Astrocyte of the spinal cord (primary cell): ENCODE measurements at regions not wholly inside any gene's neighbourhood (a gene's known extent, or its start where the extent isn't known, plus 50 kb on each side); places are given as distances from the start of the nearest gene placed in this dataset.

ENCODE experiments used
- DNase-seq: peaks from one replicate; pipeline ENCODE4 v3.0.0; 2011; ENCODE audit warnings: low read depth, low spot score
- H3K4me3 ChIP-seq: 2 replicates; pipeline ENCODE4 v1.5.1; 2011; ENCODE audit warnings: low read depth, mild to moderate bottlenecking, low read length, moderate library complexity
- in situ Hi-C: cut with HindIII; loops from 2 replicates; pipeline ENCODE4 v1.10.0; 2017; ENCODE audit warnings: low sequenced_read_pairs
- TF ChIP-seq, protein P1 (sequence below): IDR thresholded peaks from 2 replicates; pipeline ENCODE4 v1.5.1; 2012; ENCODE audit warnings: low read depth, mild to moderate bottlenecking, low read length, inconsistent platforms

DNA sequence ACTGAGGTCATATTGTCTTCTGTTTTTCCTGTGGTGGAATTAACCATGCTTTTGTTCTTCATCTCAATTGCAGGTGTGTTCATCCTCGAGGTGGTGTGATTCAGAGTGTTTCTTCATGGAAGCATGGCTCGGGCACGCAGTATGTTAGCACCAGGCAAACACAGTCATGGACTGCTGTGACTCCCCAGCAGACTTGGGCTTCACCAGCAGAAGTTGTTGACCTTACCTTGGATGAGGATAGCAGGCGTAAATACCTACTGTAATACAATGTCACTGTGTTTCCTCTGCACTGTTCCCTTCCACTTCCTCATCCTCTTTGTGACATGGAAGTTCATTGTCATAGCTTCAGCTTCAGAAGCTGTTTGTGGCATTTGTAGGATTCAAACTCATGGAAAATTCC is 158.7 kb downstream of the HAUS1 start:
- no peak for DNase-seq
- in situ Hi-C loops = no loop called here
- TF ChIP-seq, protein P1, sequence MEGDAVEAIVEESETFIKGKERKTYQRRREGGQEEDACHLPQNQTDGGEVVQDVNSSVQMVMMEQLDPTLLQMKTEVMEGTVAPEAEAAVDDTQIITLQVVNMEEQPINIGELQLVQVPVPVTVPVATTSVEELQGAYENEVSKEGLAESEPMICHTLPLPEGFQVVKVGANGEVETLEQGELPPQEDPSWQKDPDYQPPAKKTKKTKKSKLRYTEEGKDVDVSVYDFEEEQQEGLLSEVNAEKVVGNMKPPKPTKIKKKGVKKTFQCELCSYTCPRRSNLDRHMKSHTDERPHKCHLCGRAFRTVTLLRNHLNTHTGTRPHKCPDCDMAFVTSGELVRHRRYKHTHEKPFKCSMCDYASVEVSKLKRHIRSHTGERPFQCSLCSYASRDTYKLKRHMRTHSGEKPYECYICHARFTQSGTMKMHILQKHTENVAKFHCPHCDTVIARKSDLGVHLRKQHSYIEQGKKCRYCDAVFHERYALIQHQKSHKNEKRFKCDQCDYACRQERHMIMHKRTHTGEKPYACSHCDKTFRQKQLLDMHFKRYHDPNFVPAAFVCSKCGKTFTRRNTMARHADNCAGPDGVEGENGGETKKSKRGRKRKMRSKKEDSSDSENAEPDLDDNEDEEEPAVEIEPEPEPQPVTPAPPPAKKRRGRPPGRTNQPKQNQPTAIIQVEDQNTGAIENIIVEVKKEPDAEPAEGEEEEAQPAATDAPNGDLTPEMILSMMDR = no peak

DNA sequence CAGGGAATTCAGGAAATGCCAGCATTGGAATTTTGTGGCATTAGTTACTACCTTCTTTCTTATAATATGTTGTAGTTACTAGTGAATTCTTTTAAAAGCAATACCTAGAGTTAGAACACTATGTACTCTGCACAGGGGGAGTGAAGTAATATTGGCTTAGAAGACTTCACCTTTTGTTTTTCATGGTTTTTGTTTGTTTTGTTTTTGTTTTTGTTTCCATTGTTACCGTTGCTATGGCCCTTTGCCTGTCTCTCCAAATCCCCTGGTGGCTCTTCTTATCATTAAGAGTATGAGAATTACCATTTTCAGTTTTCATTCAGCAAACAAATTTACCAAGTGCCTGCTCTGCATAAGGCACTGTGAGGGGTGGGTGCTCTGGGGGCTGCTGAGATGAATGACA is 160.1 kb downstream of the HAUS1 start:
- DNase-seq = peak; percentile 83
- in situ Hi-C loops = no loop called here
- H3K4me3 ChIP-seq = no peak overlapping the region
- TF ChIP-seq, protein P1 = no peak

More for the DNA sequence above, 158.7 kb downstream of the HAUS1 start:
- no peak overlapping the region for H3K4me3 ChIP-seq

DNA sequence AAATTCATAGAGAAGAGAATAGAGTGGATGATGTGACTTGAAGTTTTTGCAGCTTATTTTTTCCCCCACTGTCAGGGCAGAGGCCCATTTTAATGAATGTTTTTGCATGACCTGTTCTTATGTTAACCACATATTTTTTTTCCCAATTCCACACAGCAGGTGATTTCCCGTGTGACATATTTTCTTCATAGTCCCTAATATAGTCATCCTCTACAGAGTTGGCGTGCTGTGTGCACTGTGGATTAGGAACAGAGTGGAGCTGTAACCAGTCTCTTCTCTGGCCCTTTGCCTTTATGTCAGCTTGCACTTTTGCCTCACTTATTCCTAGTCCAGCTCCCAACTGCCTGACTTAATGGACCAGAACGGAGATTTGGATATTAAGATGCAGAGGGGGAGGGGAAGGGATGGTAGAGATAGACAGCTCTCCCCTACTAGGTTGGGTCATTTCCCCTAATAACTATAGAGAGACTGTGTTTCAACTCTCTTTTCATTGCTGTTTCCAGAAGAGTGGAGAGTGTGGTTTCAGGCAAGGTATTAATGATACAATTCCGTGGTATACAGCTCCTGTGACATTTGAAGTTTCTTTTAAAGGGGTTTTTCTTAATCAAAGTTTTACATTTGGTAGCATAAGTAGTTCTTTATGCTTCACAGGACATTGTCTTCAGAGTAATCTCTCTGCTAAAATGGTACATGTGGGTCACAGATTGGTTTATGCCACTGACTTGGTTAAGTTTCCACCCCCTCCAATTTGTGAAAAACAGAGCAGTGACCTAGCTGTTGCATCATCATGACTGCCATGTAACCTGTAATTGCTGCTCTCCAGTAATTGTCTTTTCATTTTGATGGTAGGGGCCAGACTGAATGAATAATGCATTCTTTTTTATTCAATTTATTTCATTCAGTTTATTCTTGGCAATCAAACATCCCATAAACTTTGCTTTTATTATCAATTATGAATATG is 161.3 kb downstream of the HAUS1 start:
- in situ Hi-C loops = no loop called here
- DNase-seq = peak; percentile 87
- no peak overlapping the region for H3K4me3 ChIP-seq
- TF ChIP-seq, protein P1 = no peak

DNA sequence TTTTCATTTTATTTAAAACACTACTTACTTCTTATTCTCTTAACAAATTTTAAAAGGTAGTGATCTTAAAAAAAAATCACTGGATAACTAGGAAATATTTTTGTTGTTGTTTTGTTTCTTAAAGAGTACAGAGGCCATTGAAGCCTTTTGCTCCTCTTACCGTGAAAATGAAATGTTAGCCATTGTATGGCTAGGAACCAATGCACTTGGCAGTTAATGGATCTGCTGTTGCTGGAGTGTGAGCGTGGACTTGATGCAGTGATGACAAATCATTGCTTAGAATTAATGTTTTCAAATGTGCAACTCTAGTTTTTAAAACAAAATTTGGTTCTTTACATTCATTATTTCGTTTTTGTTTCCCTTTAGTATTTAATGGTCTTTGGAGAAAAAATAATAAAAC is 162.3 kb downstream of the HAUS1 start:
- in situ Hi-C loops = no loop called here
- no peak overlapping the region for H3K4me3 ChIP-seq
- TF ChIP-seq, protein P1 = no peak
- no peak for DNase-seq

DNA sequence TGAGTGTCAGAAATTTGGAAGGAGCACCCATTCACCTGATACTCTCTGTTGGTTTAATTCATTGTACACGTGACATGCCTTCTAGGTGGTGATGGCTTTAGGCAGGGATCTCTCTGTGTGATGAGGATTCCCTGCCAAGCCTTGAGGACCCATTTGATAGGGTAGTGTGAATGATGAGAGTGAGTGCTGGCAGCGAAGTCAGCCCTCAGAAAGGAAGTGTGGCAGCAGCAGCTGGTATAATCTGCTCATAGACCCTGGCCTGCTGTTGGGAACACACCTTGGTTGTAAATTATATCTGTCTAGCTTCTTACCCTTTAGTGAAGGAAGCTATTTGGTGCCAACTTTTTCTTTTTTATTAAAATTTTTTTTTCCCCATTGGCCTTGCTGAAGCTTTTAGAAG is 164.5 kb downstream of the HAUS1 start:
- DNase-seq = no peak
- in situ Hi-C loops = no loop called here
- TF ChIP-seq, protein P1 = no peak
- no peak overlapping the region for H3K4me3 ChIP-seq

DNA sequence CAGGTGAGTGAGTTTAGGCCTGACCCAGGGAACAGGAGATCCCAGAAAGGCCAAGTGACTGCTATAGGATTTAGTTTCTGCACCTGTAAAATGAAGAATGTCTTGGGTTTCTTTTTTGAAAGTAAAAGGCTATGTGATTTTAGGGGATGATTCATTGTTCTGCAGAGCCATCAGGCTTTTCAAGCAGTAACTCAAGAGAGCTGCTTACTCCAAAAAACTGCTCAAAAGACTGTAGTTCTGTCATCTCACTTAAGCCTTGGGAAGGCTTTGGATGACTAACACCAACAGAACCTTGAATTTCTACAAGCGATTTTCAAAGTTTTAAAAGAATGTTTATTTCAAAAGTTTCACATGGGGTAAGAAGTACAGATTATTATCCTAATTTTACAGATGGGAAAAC is 165.1 kb downstream of the HAUS1 start:
- no peak overlapping the region for H3K4me3 ChIP-seq
- TF ChIP-seq, protein P1 = no peak
- in situ Hi-C loops = no loop called here
- no peak for DNase-seq
